Duodenal mucosa (tissue), 2 donors: ENCODE measurements at regions not wholly inside any gene's neighbourhood (a gene's known extent, or its start where the extent isn't known, plus 50 kb on each side); places are given as distances from the start of the nearest gene placed in this dataset.

Experiments
- H3K27ac ChIP-seq: one replicate; pipeline ENCODE4 v1.7.0; 2013; ENCODE audit warnings: low read depth, low read length
- H3K27me3 ChIP-seq, 2 donors: one replicate each; pipeline ENCODE4 v1.7.0; 2013; ENCODE audit warnings: low read length in 2 of 2, control low read depth in 1 of 2; ENCODE audit not compliant: insufficient read depth in 2 of 2, control insufficient read depth in 1 of 2
- H3K36me3 ChIP-seq, 2 donors: one replicate each; pipeline ENCODE4 v1.7.0; 2013; ENCODE audit warnings: low read length in 2 of 2, control low read depth in 1 of 2; ENCODE audit not compliant: insufficient read depth in 2 of 2, control insufficient read depth in 1 of 2
- H3K4me1 ChIP-seq, 2 donors: one replicate each; pipeline ENCODE4 v1.7.0; 2013; ENCODE audit warnings: low read length in 2 of 2, control low read depth in 1 of 2; ENCODE audit not compliant: insufficient read depth in 2 of 2, control insufficient read depth in 1 of 2
- H3K4me3 ChIP-seq, 2 donors: one replicate each; pipeline ENCODE4 v1.7.0; 2013; ENCODE audit warnings: low read length in 2 of 2, low read depth in 1 of 2
- H3K9ac ChIP-seq, 2 donors: one replicate each; pipeline ENCODE4 v1.7.0; 2013; ENCODE audit warnings: low read length in 2 of 2, low read depth in 1 of 2
- H3K9me3 ChIP-seq, 2 donors: one replicate each; pipeline ENCODE4 v1.7.0; 2013; ENCODE audit warnings: low read length in 2 of 2, control low read depth in 1 of 2; ENCODE audit not compliant: control insufficient read depth in 1 of 2

DNA sequence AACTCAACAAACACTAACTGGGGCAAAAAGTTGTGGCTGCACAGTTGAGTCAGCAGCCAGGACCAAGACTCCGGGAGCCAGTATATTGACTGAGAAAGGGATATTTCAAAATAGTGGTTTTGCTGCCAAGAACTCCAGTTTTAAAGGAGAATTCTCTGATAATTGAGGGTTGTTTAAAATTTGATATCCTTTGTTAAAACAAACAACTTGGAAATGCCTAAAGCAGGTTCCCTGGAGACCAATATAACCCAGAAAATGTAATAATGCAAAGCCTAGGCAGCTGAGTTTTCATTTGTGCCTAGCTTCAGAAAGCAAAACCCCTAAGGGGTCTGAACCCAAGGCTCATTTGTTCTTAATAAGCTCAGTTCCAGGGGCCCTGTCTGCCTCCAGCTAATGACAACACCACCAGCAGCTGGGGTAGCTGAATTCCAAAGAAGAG lies 311.7 kb upstream of the CCDC196 start:
- no peak overlapping the region for H3K27ac ChIP-seq
- no peak overlapping the region for H3K4me3 ChIP-seq
- no peaks in the 10 kb centered on the region for H3K4me1 ChIP-seq
- no peaks in the 10 kb centered on the region for H3K9me3 ChIP-seq
- no peaks in the 10 kb centered on the region for H3K36me3 ChIP-seq
- H3K9ac ChIP-seq: no peak overlapping the region
- no peaks in the 10 kb centered on the region for H3K27me3 ChIP-seq

GRCh38 chr14:66177935-66178334 lies 308.2 kb upstream of the CCDC196 start:
- no peak overlapping the region for H3K4me3 ChIP-seq
- no peaks in the 10 kb centered on the region for H3K4me1 ChIP-seq
- H3K9me3 ChIP-seq: no peaks in the 10 kb centered on the region
- no peaks in the 10 kb centered on the region for H3K36me3 ChIP-seq
- H3K27me3 ChIP-seq: no peaks in the 10 kb centered on the region
- H3K27ac ChIP-seq: no peak overlapping the region
- H3K9ac ChIP-seq: no peak overlapping the region

DNA sequence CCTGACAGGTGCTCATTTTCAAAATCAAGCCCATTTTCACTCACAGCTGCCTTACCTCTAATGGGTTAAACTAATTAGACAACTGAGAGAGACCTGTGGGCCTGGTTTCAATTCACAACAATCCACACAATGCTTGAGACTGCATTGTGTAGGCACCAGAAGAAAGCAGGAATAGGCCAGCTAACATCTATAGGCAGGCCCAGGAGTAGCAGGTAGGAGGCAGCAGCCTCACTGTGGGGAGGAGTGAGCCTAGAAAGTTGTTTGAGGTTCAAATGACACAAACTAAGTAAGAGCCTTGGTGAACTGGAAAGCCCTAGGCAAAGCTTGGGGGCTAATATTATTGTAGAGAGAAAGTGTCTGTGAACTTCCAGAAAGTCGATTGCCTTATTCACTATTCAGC lies 289.5 kb upstream of the CCDC196 start:
- no peak overlapping the region for H3K9ac ChIP-seq
- H3K27me3 ChIP-seq: no peaks in the 10 kb centered on the region
- no peaks in the 10 kb centered on the region for H3K4me1 ChIP-seq
- no peaks in the 10 kb centered on the region for H3K9me3 ChIP-seq
- no peak overlapping the region for H3K4me3 ChIP-seq
- H3K36me3 ChIP-seq: no peaks in the 10 kb centered on the region
- no peak overlapping the region for H3K27ac ChIP-seq

- no peaks in the 10 kb centered on the region for H3K36me3 ChIP-seq
- H3K9ac ChIP-seq: no peak overlapping the region
- no peak overlapping the region for H3K4me3 ChIP-seq
- no peaks in the 10 kb centered on the region for H3K4me1 ChIP-seq
- no peaks in the 10 kb centered on the region for H3K9me3 ChIP-seq
- no peaks in the 10 kb centered on the region for H3K27me3 ChIP-seq
- no peak overlapping the region for H3K27ac ChIP-seq
Observed at GRCh38 chr14:66197276-66197675, 288.9 kb upstream of the CCDC196 start.

GRCh38 chr14:66206554-66206953 lies 279.6 kb upstream of the CCDC196 start:
- Histone ChIP-seq H3K9me3 (peaks cover 10 to 15% of the 10 kb centered on the region in 2 donors), H3K4me3 (no peak overlapping the region), H3K27ac (no peak overlapping the region), H3K27me3 (no peaks in the 10 kb centered on the region), H3K9ac (no peak overlapping the region), H3K36me3 (no peaks in the 10 kb centered on the region), H3K4me1 (no peaks in the 10 kb centered on the region)

DNA sequence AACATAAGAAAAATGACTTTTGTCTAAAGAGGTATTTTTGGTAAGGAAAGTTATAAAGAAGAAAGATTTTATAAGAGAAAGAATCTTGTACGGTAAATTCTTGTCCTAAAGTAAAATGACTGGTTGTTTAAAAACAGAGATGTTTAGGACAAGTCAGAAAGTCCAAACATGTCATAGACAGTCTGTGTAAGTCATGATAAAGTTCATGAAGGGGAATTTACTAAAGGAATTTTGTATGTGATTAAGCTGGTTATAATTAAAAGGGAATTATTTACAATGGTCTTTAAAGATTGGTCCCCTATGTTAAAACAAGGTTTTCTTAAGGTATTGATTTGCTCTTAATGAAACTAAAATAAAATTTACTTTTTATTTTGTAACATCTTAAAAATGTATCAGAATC lies 269.4 kb upstream of the CCDC196 start:
- H3K27ac ChIP-seq: no peak overlapping the region
- no peaks in the 10 kb centered on the region for H3K27me3 ChIP-seq
- no peaks in the 10 kb centered on the region for H3K4me1 ChIP-seq
- H3K4me3 ChIP-seq: no peak overlapping the region
- no peak overlapping the region for H3K9ac ChIP-seq
- H3K36me3 ChIP-seq: no peaks in the 10 kb centered on the region
- peaks cover 6 to 16% of the 10 kb centered on the region in 2 donors for H3K9me3 ChIP-seq

DNA sequence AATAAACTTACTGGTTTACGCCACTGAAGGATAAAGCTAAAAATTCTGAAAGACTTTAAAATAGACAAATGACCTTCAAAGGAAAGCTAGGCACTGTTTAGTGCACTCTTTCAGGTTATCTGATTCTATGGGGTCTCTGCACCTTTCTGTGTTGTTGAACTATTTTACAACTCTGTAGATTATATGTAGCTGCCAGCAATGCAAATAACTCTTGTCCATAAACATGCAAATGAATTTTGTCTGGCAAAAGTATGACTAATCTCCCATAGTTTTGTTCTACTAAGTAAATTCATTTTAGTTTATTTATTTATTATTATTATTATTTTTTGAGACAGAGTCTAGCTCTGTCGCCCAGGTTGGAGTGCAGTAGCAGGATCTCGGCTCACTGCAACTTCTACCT lies 266.3 kb upstream of the CCDC196 start:
- Histone ChIP-seq H3K27ac (no peak overlapping the region), H3K4me3 (no peak overlapping the region), H3K9ac (no peak overlapping the region), H3K4me1 (no peaks in the 10 kb centered on the region), H3K27me3 (no peaks in the 10 kb centered on the region), H3K36me3 (no peaks in the 10 kb centered on the region), H3K9me3 (peaks cover 6 to 16% of the 10 kb centered on the region in 2 donors)

DNA sequence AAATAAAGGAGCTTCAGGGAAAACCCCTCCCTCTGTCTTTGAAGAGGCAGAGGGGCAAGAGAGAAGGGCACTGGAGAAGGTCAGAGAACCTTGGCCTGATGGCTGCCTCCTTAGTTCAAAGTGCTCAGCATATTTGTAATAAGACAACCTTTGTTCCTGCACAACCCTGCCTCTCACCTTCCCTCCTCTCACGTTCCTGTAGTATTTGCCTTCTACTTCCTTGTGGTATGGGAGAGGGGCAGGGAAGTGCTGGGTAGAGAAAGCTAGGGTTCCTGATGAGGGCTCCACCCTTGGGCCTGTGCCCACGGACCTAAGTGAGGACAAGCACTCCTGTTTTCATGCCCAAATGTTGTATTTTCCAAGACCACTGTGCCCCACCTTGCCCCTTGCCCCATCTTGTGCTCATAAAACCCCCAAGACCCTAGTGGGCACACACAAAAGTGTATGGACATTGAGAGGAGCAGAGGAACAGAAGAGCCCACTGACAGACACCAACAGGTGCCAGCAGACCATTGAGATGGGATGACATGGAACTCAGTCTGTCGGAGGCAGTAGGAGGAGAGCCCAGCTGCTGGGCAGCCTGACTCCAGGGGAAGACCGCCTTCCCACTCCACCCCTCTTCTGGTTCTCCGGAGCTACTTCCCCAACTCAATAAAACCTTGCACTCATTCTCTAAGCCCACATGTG lies 261.5 kb upstream of the CCDC196 start:
- H3K4me3 ChIP-seq: no peak overlapping the region
- no peak overlapping the region for H3K27ac ChIP-seq
- no peak overlapping the region for H3K9ac ChIP-seq
- no peaks in the 10 kb centered on the region for H3K36me3 ChIP-seq
- peaks cover 0 to 9% of the 10 kb centered on the region in 2 donors for H3K9me3 ChIP-seq
- no peaks in the 10 kb centered on the region for H3K27me3 ChIP-seq
- no peaks in the 10 kb centered on the region for H3K4me1 ChIP-seq

DNA sequence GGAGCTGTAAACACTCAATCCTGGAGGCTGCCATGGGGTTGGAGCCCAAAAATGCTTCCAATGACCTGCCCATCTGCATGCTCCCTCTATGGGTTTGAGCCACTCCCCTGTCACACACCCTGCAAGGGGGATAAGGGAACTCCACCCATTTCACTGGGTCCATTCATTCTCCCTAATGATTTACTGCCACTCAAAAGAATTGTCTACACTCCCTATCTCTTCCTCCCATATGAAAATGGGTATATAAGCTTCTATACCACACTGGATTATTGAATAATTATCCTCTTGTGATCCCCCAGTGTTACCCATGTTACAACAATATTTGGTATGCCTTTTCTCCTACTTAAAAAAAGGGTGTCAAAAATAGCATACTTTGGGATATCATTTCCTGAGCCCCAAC lies 260.8 kb upstream of the CCDC196 start:
- Histone ChIP-seq H3K27me3 (no peaks in the 10 kb centered on the region), H3K27ac (no peak overlapping the region), H3K36me3 (no peaks in the 10 kb centered on the region), H3K9ac (no peak overlapping the region), H3K4me1 (no peaks in the 10 kb centered on the region), H3K4me3 (no peak overlapping the region), H3K9me3 (peaks cover 0 to 9% of the 10 kb centered on the region in 2 donors)

DNA sequence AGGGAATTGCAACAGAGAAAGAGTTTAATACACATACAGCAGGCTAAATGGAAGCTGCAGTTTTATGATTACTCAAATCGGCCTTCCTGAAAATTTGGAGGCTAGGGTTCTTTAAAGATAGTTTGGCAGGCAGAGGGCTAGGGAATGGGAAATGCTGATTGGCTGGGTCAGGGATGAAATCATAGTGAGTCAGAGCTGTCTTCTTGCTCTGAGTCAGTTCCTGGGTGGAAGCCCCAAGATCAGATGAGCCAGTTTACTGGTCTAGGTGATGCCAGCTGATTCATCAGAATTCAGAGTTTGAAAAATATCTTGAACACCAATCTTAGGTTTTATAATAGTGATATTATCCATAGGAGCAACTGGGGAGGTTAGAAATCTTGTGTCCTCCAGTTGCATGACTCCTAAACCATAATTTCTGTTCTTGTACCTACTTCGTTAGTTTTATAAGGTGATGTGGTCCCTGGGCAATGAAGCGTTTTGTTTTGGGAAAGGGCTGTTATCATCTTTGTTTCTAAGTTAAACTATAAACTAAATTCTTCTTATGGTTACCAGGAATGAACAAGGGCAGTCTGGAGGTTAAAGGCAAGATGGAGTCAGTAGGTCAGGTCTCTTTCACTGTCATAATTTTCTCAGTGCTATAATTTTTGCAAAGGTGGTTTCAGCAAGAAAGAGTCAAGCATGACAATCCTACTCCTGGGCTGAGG lies 257.8 kb upstream of the CCDC196 start:
- Histone ChIP-seq H3K27ac (no peak overlapping the region), H3K27me3 (no peaks in the 10 kb centered on the region), H3K9ac (no peak overlapping the region), H3K4me1 (no peaks in the 10 kb centered on the region), H3K9me3 (peaks cover 0 to 9% of the 10 kb centered on the region in 2 donors), H3K4me3 (no peak overlapping the region), H3K36me3 (no peaks in the 10 kb centered on the region)
